HCT116 (cell line): ENCODE measurements at regions not wholly inside any gene's neighbourhood (a gene's known extent, or its start where the extent isn't known, plus 50 kb on each side); places are given as distances from the start of the nearest gene placed in this dataset.

Source experiments
- ATAC-seq: fragments of 200-7000 bp; cut with Tn5 transposase; 2 replicates; pipeline ENCODE4 v1.9.1; 2020; ENCODE audit warnings: mild to moderate bottlenecking, moderate library complexity
- BruUV-seq: library from RNA; stranded (reverse); fragments of 400-500 nt; replicated peaks from 2 replicates; lab custom pipeline; 2021; lab: Mats Ljungman, UMichigan
- CTCF ChIA-PET: fragments of 300-600 bp; sonication (Branson Sonifier 250); formaldehyde crosslinking; loops from one replicate; lab custom pipeline; 2021; ENCODE audit warnings: antibody characterized with exemption; lab: Charles Lee
- POLR2A ChIA-PET: fragments of 300-600, 350-600 bp; sonication (Branson Sonifier 250); formaldehyde crosslinking; loops from one replicate; lab custom pipeline; 2021; ENCODE audit warnings: antibody characterized with exemption; lab: Charles Lee
- RAD21 ChIA-PET, 2 experiments: fragments of 300-600 bp; sonication (Branson Sonifier 250); formaldehyde crosslinking; loops; one replicate each; lab custom pipeline; 2023; ENCODE audit warnings: low total read pairs in 2 of 2; ENCODE audit not compliant: uncharacterized antibody in 2 of 2, unreplicated experiment in 2 of 2, low non-redundant PET in 1 of 2; lab: Charles Lee
- DNase-seq: peaks from one replicate; pipeline ENCODE4 v3.0.0-alpha.2; 2010; ENCODE audit warnings: low read depth, low spot score
- H2AFZ ChIP-seq: fragments of 200-600 bp; shearing (Covaris generic), sonication (generic); 2 replicates; pipeline ENCODE4 v1.6.1; 2017; ENCODE audit warnings: low read depth, mixed run types, mixed read lengths, antibody characterized with exemption, low read length; ENCODE audit not compliant: poor library complexity, severe bottlenecking
- H3K27ac ChIP-seq: 2 replicates; pipeline ENCODE4 v1.5.1; 2012; ENCODE audit warnings: low read depth, low read length
- H3K27me3 ChIP-seq: fragments of 200-600 bp; sonication (generic); 2 replicates; pipeline ENCODE4 v1.6.1; 2016; ENCODE audit warnings: mixed run types, low read length, mixed read lengths; ENCODE audit not compliant: insufficient read depth
- H3K36me3 ChIP-seq, 2 experiments: fragments of 200-500 bp in 1 of 2; fragments of 200-600 bp in 1 of 2; sonication (Bioruptor generic) in 1 of 2; sonication (generic) in 1 of 2; 2 replicates each; pipeline versions ENCODE4 v1.5.1 to v1.6.1; 2014 to 2016; ENCODE audit warnings: low read length in 2 of 2, inconsistent platforms in 1 of 2, mixed read lengths in 1 of 2, mixed run types in 1 of 2; ENCODE audit not compliant: insufficient read depth in 2 of 2, control insufficient read depth in 1 of 2
- H3K4me1 ChIP-seq, 2 experiments: fragments of 200-600 bp in 1 of 2; sonication (generic) in 1 of 2; 2 replicates each; pipeline versions ENCODE4 v1.5.1 to v1.6.1; 2012 to 2017; ENCODE audit warnings: low read length in 2 of 2, inconsistent platforms in 1 of 2, mild to moderate bottlenecking in 1 of 2, mixed read lengths in 1 of 2, mixed run types in 1 of 2, moderate library complexity in 1 of 2; ENCODE audit not compliant: insufficient read depth in 2 of 2, control insufficient read depth in 1 of 2
- H3K4me2 ChIP-seq: fragments of 200-600 bp; sonication (generic); 2 replicates; pipeline ENCODE4 v1.6.1; 2017; ENCODE audit warnings: mixed run types, low read length, mixed read lengths
- H3K4me3 ChIP-seq, 2 experiments: fragments of 200-600 bp in 1 of 2; sonication (generic) in 1 of 2; replicated peaks in 1 of 2; 2 replicates each; pipeline ENCODE4 v1.5.1; 2011 to 2016; ENCODE audit warnings: low read length in 2 of 2, control low read depth in 1 of 2, low read depth in 1 of 2, mild to moderate bottlenecking in 1 of 2, mixed read lengths in 1 of 2, mixed run types in 1 of 2
- H3K79me2 ChIP-seq: fragments of 200-600 bp; sonication (generic); 2 replicates; pipeline ENCODE4 v1.6.1; 2017; ENCODE audit warnings: mild to moderate bottlenecking, mixed run types, low read length, moderate library complexity, mixed read lengths; ENCODE audit not compliant: insufficient read depth
- H3K9ac ChIP-seq: fragments of 200-600 bp; sonication (generic); 2 replicates; pipeline ENCODE4 v1.6.1; 2016; ENCODE audit warnings: low read length, mixed read lengths
- H3K9me2 ChIP-seq: fragments of 200-600 bp; sonication (generic), shearing (Covaris generic); 2 replicates; pipeline ENCODE4 v1.6.1; 2017; ENCODE audit warnings: mixed run types, mild to moderate bottlenecking, moderate library complexity; ENCODE audit not compliant: insufficient read depth
- H3K9me3 ChIP-seq, 2 experiments: fragments of 200-500 bp in 1 of 2; fragments of 200-600 bp in 1 of 2; sonication (Bioruptor generic) in 1 of 2; sonication (generic) in 1 of 2; 2 replicates each; pipeline ENCODE4 v1.6.1; 2014 to 2017; ENCODE audit warnings: low read length in 2 of 2, mixed read lengths in 2 of 2, inconsistent platforms in 1 of 2, low read depth in 1 of 2, mild to moderate bottlenecking in 1 of 2, mixed run types in 1 of 2, moderate library complexity in 1 of 2; ENCODE audit not compliant: control insufficient read depth in 1 of 2, insufficient read depth in 1 of 2
- H4K20me1 ChIP-seq: fragments of 200-600 bp; sonication (generic), shearing (Covaris generic); 2 replicates; pipeline ENCODE4 v1.6.1; 2017; ENCODE audit warnings: mixed run types, mild to moderate bottlenecking, moderate library complexity; ENCODE audit not compliant: insufficient read depth
- CBX3 ChIP-seq: IDR thresholded peaks from 2 replicates; pipeline ENCODE4 v1.6.1; 2012; ENCODE audit warnings: low read depth
- CEBPB ChIP-seq: IDR thresholded peaks from 2 replicates; pipeline ENCODE4 v1.6.1; 2012; ENCODE audit warnings: low read depth
- EGR1 ChIP-seq: IDR thresholded peaks from 2 replicates; pipeline ENCODE4 v1.6.1; 2012; ENCODE audit warnings: low read depth
- EZH2 ChIP-seq: fragments of 200-600 bp; sonication (generic); IDR thresholded peaks from 2 replicates; pipeline ENCODE4 v1.6.1; 2017; ENCODE audit warnings: antibody characterized with exemption, mixed run types
- EZH2phosphoT487 ChIP-seq: fragments of 200-600 bp; IDR thresholded peaks from 2 replicates; pipeline ENCODE4 v1.6.1; 2018; ENCODE audit warnings: antibody characterized with exemption, borderline replicate concordance
- JUND ChIP-seq: IDR thresholded peaks from 2 replicates; pipeline ENCODE4 v1.6.1; 2012
- RAD21 ChIP-seq: IDR thresholded peaks from 2 replicates; pipeline ENCODE4 v1.6.1; 2012; ENCODE audit warnings: low read depth, mild to moderate bottlenecking
- SP1 ChIP-seq: IDR thresholded peaks from 2 replicates; pipeline ENCODE4 v1.6.1; 2012; ENCODE audit warnings: low read depth
- TCF7L2 ChIP-seq: IDR thresholded peaks from 2 replicates; pipeline ENCODE4 v1.7.0; 2011; ENCODE audit warnings: borderline replicate concordance, inconsistent platforms; ENCODE audit not compliant: insufficient read depth, insufficient read length; ENCODE audit errors: extremely low read depth
- YY1 ChIP-seq: IDR thresholded peaks from 2 replicates; pipeline ENCODE4 v1.6.1; 2011; ENCODE audit warnings: low read length, low read depth, moderate library complexity, mild to moderate bottlenecking; ENCODE audit not compliant: insufficient replicate concordance; ENCODE audit errors: extremely low read depth
- ZNF274 ChIP-seq: fragments of 200-500 bp; sonication (Bioruptor generic); IDR thresholded peaks from 2 replicates; pipeline ENCODE4 v1.6.1; 2014; ENCODE audit warnings: mild to moderate bottlenecking, low read depth, low read length, inconsistent platforms
- intact Hi-C: fragments of 100-400 bp; cut with micrococcal nuclease; formaldehyde crosslinking; loops from 2 replicates; pipeline ENCODE4 v1.10.0; 2022
- TF ChIP-seq, protein P1 (sequence below), 3 experiments: fragments of 200-600 bp in 1 of 3; sonication (generic) in 1 of 3; IDR thresholded peaks in 2 of 3; conservative IDR thresholded peaks in 1 of 3; 2 replicates each; pipeline ENCODE4 v1.5.1; 2012 to 2017; ENCODE audit warnings: low read depth in 2 of 3, low read length in 2 of 3, antibody characterized with exemption in 1 of 3, borderline replicate concordance in 1 of 3, control low read depth in 1 of 3, mild to moderate bottlenecking in 1 of 3, mixed read lengths in 1 of 3, mixed run types in 1 of 3, moderate library complexity in 1 of 3; ENCODE audit not compliant: insufficient read depth in 1 of 3
- TF ChIP-seq, protein P2 (sequence below): IDR thresholded peaks from 2 replicates; pipeline ENCODE4 v1.6.1; 2012
- TF ChIP-seq, protein P3 (sequence below): IDR thresholded peaks from 2 replicates; pipeline ENCODE4 v1.6.1; 2012; ENCODE audit warnings: low read depth

DNA sequence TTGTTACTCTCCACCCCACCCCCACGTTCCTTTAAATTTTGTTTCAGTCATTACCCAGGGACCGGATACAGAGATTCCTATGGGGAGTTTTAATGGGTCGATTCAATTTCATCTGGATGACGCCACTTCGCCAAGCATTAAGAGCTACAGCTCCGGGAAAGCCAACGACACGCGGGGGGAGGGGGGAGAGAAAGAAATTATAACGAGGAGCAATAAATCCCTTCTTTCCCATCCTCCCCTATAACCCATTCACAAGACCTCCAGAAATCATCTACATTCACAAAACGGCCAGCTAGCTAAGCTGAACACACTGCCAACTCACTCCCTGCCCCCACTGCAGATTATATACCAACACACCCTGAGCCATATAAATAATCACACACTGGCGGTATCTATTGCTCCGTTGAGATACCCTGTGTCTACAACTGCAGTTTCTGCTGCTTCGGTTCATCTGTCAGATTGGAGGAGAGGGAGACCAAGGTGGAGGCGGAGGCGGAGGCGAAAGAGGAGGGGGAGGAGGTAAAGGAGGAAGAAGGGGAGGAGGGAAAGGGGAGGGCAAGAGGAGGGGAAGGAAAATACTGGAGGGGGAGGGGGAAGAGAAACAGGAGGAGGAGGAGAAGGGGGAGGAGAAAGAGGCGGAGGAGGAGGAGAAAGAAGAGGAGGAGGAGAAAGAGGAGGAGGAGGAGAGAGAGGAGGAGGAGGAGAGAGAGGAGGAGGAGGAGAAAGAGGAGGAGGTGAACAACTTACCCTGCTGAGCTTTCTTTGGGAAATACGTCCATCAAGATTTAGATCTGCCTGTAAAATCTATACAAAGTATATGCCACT, 113.9 kb upstream of the VAMP7 start:
- DNase-seq (peak; percentile 71), ATAC-seq (peak; percentile 91)
- TF ChIP-seq EGR1: 0 out of 2 replicates have a peak, but pooled peaks have one; percentile 65
- TF ChIP-seq EZH2: no peak
- Histone ChIP-seq H4K20me1 (no peaks in the 10 kb centered on the region), H3K27ac (0 out of 2 replicates have a peak overlapping the region, but pooled peaks have one; percentile 11), H3K9ac (peak overlapping the region; percentile 44), H3K9me3 (no peaks in the 10 kb centered on the region), H3K4me2 (peak overlapping the region; percentile 91), H3K9me2 (no peaks in the 10 kb centered on the region), H3K4me3 (peak overlapping the region; percentile 53 to 64), H3K27me3 (no peaks in the 10 kb centered on the region), H3K36me3 (no peaks in the 10 kb centered on the region), H3K4me1 (peaks cover 3 to 9% of the 10 kb centered on the region in 2 experiments; a peak in 3 of 4 replicates), H2AFZ (no peak overlapping the region), H3K79me2 (no peaks in the 10 kb centered on the region)
- RAD21 ChIA-PET: no interaction called here
- POLR2A ChIA-PET: no interaction called here
- BruUV-seq: TSS peak; percentile 93
- intact Hi-C loops: no loop called here
- CTCF ChIA-PET: no interaction called here

DNA sequence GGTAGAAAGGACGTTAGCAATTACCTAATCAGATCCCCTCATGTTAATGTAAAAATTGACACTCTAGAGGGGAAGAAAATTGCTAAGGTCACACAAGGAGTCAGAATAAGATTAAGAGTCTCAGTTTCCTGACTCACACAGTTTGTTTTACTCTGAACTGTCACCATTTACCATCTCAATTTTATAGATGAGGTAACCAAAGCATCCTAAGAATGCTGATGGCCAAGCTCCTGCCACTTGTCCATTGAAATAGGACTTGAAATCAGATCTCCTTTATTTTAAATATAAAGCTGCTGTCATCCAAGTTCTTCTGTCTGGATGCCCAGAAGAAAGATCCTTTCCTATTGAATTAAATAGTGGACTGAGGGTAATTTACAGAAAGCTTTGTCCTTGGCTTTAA, 114.8 kb upstream of the VAMP7 start:
- peak overlapping the region; percentile 91 for H3K4me2 ChIP-seq
- H3K9me3 ChIP-seq: no peaks in the 10 kb centered on the region
- H2AFZ ChIP-seq: no peak overlapping the region
- no peaks in the 10 kb centered on the region for H3K36me3 ChIP-seq
- ChIA-PET RAD21 (no interaction called here), POLR2A (no interaction called here), CTCF (no interaction called here)
- BruUV-seq: no TSS peak
- H3K9ac ChIP-seq: no peak overlapping the region
- peaks cover 3 to 9% of the 10 kb centered on the region in 2 experiments; a peak in 3 of 4 replicates for H3K4me1 ChIP-seq
- intact Hi-C loops: no loop called here
- ATAC-seq (no peak), DNase-seq (no peak)
- H4K20me1 ChIP-seq: no peaks in the 10 kb centered on the region
- H3K27ac ChIP-seq: no peak overlapping the region
- H3K4me3 ChIP-seq: no peak overlapping the region
- no peaks in the 10 kb centered on the region for H3K79me2 ChIP-seq
- H3K27me3 ChIP-seq: no peaks in the 10 kb centered on the region
- no peaks in the 10 kb centered on the region for H3K9me2 ChIP-seq
- TF ChIP-seq RAD21 (no peak), CBX3 (no peak), EZH2 (no peak), JUND (no peak), EZH2phosphoT487 (no peak), ZNF274 (no peak), YY1 (no peak), TCF7L2 (no peak), SP1 (no peak), CEBPB (no peak), EGR1 (no peak)
- TF ChIP-seq, protein P1, sequence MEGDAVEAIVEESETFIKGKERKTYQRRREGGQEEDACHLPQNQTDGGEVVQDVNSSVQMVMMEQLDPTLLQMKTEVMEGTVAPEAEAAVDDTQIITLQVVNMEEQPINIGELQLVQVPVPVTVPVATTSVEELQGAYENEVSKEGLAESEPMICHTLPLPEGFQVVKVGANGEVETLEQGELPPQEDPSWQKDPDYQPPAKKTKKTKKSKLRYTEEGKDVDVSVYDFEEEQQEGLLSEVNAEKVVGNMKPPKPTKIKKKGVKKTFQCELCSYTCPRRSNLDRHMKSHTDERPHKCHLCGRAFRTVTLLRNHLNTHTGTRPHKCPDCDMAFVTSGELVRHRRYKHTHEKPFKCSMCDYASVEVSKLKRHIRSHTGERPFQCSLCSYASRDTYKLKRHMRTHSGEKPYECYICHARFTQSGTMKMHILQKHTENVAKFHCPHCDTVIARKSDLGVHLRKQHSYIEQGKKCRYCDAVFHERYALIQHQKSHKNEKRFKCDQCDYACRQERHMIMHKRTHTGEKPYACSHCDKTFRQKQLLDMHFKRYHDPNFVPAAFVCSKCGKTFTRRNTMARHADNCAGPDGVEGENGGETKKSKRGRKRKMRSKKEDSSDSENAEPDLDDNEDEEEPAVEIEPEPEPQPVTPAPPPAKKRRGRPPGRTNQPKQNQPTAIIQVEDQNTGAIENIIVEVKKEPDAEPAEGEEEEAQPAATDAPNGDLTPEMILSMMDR (IDR thresholded peaks at IDR 0.05 in 2 of 3, conservative IDR thresholded peaks at IDR 0.05 in 1 of 3; ENCODE audit: borderline replicate concordance in 1 of 3, insufficient read depth in 1 of 3, low read depth in 2 of 3, low read length in 2 of 3): no peak
- TF ChIP-seq, protein P2, sequence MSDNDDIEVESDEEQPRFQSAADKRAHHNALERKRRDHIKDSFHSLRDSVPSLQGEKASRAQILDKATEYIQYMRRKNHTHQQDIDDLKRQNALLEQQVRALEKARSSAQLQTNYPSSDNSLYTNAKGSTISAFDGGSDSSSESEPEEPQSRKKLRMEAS: no peak
- TF ChIP-seq, protein P3, sequence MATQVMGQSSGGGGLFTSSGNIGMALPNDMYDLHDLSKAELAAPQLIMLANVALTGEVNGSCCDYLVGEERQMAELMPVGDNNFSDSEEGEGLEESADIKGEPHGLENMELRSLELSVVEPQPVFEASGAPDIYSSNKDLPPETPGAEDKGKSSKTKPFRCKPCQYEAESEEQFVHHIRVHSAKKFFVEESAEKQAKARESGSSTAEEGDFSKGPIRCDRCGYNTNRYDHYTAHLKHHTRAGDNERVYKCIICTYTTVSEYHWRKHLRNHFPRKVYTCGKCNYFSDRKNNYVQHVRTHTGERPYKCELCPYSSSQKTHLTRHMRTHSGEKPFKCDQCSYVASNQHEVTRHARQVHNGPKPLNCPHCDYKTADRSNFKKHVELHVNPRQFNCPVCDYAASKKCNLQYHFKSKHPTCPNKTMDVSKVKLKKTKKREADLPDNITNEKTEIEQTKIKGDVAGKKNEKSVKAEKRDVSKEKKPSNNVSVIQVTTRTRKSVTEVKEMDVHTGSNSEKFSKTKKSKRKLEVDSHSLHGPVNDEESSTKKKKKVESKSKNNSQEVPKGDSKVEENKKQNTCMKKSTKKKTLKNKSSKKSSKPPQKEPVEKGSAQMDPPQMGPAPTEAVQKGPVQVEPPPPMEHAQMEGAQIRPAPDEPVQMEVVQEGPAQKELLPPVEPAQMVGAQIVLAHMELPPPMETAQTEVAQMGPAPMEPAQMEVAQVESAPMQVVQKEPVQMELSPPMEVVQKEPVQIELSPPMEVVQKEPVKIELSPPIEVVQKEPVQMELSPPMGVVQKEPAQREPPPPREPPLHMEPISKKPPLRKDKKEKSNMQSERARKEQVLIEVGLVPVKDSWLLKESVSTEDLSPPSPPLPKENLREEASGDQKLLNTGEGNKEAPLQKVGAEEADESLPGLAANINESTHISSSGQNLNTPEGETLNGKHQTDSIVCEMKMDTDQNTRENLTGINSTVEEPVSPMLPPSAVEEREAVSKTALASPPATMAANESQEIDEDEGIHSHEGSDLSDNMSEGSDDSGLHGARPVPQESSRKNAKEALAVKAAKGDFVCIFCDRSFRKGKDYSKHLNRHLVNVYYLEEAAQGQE: no peak
